Calu3 (cell line): ENCODE measurements at regions not wholly inside any gene's neighbourhood (a gene's known extent, or its start where the extent isn't known, plus 50 kb on each side); places are given as distances from the start of the nearest gene placed in this dataset.

ENCODE experiments used
- BruUV-seq: library from RNA; stranded (reverse); fragments of 400-500 nt; replicated peaks from 2 replicates; lab custom pipeline; 2021; lab: Mats Ljungman, UMichigan
- CTCF ChIA-PET: fragments of 300-600 bp; sonication (Branson Sonifier 250); formaldehyde crosslinking; loops from one replicate; lab custom pipeline; 2022; ENCODE audit warnings: antibody characterized with exemption; lab: Charles Lee
- DNase-seq: peaks from one replicate; pipeline ENCODE4 v3.0.0; 2022
- H3K27ac Mint-ChIP-seq: one replicate; pipeline ENCODE4 v1.8.0; 2022; ENCODE audit warnings: mixed read lengths; ENCODE audit not compliant: unreplicated experiment
- H3K27me3 Mint-ChIP-seq: one replicate; pipeline ENCODE4 v1.8.0; 2022; ENCODE audit warnings: mixed read lengths; ENCODE audit not compliant: unreplicated experiment
- H3K36me3 Mint-ChIP-seq: one replicate; pipeline ENCODE4 v1.8.0; 2022; ENCODE audit warnings: mild to moderate bottlenecking, moderate library complexity, mixed read lengths; ENCODE audit not compliant: insufficient read depth, unreplicated experiment
- H3K4me1 Mint-ChIP-seq: one replicate; pipeline ENCODE4 v1.8.0; 2022; ENCODE audit warnings: mild to moderate bottlenecking, low read depth, mixed read lengths; ENCODE audit not compliant: unreplicated experiment
- H3K4me3 Mint-ChIP-seq: one replicate; pipeline ENCODE4 v1.8.0; 2022; ENCODE audit warnings: mild to moderate bottlenecking, low read depth, moderate library complexity, mixed read lengths; ENCODE audit not compliant: unreplicated experiment
- H3K9me3 Mint-ChIP-seq: one replicate; pipeline ENCODE4 v1.8.0; 2022; ENCODE audit warnings: low read depth, mixed read lengths; ENCODE audit not compliant: unreplicated experiment
- intact Hi-C: fragments of 100-400 bp; cut with micrococcal nuclease; formaldehyde crosslinking; loops from one replicate; pipeline ENCODE4 v1.10.0; 2022; ENCODE audit not compliant: unreplicated experiment
- TF ChIP-seq, protein P1 (sequence below): fragments of 200-600 bp; IDR thresholded peaks from one replicate; pipeline ENCODE4 v1.8.0; 2022; ENCODE audit warnings: antibody characterized with exemption; ENCODE audit not compliant: unreplicated experiment

DNA sequence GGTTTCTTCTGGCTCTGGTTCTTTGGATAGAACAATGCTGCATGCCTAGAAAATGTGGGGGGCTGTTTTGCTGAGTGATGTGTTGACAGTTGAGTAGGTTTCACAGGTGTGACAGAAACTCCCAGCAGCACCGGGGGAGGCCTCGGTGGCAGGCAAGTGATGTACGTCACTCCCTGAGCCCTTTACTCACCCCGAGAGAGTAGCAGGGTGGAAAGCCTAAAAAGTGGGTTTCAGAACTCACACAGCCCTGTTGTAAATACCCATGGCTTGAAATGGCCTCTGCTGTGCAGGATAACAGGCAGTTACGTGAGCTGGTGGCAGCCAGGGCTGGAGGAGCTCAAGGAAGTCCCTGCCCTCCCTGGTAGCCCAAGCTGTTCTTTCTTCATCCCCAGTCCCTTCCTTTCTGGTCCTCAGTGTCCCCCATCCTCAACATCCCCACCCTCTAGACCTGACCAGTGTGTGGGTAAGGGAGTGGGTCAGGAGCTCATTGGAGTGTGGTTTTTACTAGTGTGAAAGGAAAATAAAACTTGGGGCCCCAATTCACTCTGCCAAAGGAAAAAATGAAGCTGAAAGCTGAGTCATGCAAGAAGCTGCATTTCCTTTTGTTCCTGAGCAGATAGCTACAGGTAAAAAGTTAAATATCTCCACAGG, 258.1 kb downstream of the STK31 start:
- Mint-ChIP-seq H3K27ac (no peak overlapping the region), H3K36me3 (no peaks in the 10 kb centered on the region), H3K4me3 (no peak overlapping the region), H3K4me1 (no peaks in the 10 kb centered on the region), H3K27me3 (peaks cover 7% of the 10 kb centered on the region), H3K9me3 (no peaks in the 10 kb centered on the region)
- intact Hi-C loops, result no loop called here
- CTCF ChIA-PET, result interaction anchor here (0.6 to 1.1 kb wide), 3 partner anchors 11 to 302 kb away, joined by 3 read pairs; no protein-coding TSS in a partner anchor
- TF ChIP-seq, protein P1, sequence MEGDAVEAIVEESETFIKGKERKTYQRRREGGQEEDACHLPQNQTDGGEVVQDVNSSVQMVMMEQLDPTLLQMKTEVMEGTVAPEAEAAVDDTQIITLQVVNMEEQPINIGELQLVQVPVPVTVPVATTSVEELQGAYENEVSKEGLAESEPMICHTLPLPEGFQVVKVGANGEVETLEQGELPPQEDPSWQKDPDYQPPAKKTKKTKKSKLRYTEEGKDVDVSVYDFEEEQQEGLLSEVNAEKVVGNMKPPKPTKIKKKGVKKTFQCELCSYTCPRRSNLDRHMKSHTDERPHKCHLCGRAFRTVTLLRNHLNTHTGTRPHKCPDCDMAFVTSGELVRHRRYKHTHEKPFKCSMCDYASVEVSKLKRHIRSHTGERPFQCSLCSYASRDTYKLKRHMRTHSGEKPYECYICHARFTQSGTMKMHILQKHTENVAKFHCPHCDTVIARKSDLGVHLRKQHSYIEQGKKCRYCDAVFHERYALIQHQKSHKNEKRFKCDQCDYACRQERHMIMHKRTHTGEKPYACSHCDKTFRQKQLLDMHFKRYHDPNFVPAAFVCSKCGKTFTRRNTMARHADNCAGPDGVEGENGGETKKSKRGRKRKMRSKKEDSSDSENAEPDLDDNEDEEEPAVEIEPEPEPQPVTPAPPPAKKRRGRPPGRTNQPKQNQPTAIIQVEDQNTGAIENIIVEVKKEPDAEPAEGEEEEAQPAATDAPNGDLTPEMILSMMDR, result no peak
- DNase-seq, result no peak
- no TSS peak for BruUV-seq

DNA sequence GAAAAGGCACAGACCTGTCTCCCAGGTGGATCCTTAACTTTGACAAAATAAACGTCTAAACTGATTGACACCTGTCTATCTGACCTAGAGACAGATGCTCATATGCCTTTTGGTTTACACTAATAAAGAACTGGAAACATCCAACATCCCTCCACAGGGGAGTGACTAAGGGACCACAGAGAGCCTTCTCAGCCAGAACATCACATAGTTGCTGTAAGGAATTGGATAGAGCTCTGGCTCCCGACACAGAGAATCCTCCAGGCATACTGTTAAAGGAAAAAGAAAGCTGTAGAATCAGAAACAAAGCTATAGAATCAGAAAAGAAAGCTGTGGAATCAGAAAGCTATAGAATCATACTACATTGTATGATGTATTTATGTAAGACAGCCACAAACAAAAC, 258.8 kb downstream of the STK31 start:
- no peaks in the 10 kb centered on the region for H3K36me3 Mint-ChIP-seq
- TF ChIP-seq, protein P1, result no peak
- no peaks in the 10 kb centered on the region for H3K4me1 Mint-ChIP-seq
- no peak overlapping the region for H3K4me3 Mint-ChIP-seq
- intact Hi-C loops, result no loop called here
- no peak for DNase-seq
- no peaks in the 10 kb centered on the region for H3K27me3 Mint-ChIP-seq
- H3K9me3 Mint-ChIP-seq, result peaks cover 1% of the 10 kb centered on the region
- CTCF ChIA-PET, result interaction anchor here (1.1 kb wide), 1 partner anchor 11 kb away, joined by 3 read pairs; no protein-coding TSS in a partner anchor
- no TSS peak for BruUV-seq
- H3K27ac Mint-ChIP-seq, result no peak overlapping the region

DNA sequence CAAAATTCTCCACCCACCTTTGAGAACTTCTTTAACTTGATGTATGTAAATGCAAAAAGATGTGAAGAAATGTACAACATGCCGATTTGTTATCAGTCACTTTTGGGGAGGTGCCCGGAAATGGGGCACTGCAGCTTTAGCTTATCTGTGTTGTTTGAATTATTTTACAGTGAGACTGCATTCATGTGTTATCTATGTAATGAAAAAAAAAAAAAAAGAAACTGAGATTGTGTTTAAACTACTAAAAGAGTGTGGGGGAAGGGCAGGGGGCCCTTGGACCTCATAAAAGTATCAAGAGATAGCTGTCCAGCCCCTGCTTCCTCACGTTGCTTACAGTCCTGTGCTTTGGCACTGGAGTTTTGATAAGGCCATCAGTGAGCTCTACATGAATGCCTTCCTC, 259.4 kb downstream of the STK31 start:
- H3K4me1 Mint-ChIP-seq, result no peaks in the 10 kb centered on the region
- H3K9me3 Mint-ChIP-seq, result peaks cover 2% of the 10 kb centered on the region
- H3K4me3 Mint-ChIP-seq, result no peak overlapping the region
- no peak for DNase-seq
- H3K36me3 Mint-ChIP-seq, result no peaks in the 10 kb centered on the region
- TF ChIP-seq, protein P1, result no peak
- intact Hi-C loops, result no loop called here
- no peak overlapping the region for H3K27ac Mint-ChIP-seq
- no peaks in the 10 kb centered on the region for H3K27me3 Mint-ChIP-seq
- BruUV-seq, result no TSS peak
- CTCF ChIA-PET, result no interaction called here

DNA sequence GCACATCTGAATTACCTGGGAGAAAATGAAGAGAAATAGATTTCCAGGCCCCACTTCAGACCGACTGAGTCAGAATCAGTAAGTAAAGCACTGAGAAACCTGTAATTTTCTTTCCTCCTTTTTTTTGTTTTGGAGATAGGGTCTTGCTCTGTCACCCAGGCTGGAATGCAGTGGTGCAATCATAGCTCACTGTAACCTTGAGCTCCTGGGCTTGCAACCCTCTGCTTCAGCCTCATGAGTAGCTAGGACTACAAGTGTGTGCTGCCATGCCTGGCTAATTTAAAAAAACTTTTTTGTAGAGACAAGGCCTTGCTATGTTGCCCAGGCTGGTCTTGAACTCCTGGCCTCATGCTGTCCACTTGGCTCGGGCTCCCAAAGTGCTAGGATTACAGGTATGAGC, 260.2 kb downstream of the STK31 start:
- Mint-ChIP-seq H3K27me3 (no peaks in the 10 kb centered on the region), H3K4me1 (no peaks in the 10 kb centered on the region), H3K4me3 (no peak overlapping the region), H3K36me3 (no peaks in the 10 kb centered on the region), H3K27ac (no peak overlapping the region), H3K9me3 (peaks cover 2% of the 10 kb centered on the region)
- CTCF ChIA-PET, result interaction anchor here (0.7 kb wide), 1 partner anchor 121 kb away, joined by 5 read pairs; no protein-coding TSS in a partner anchor
- BruUV-seq, result no TSS peak
- DNase-seq, result no peak
- intact Hi-C loops, result no loop called here
- TF ChIP-seq, protein P1, result no peak
